GM21723 (cell line): ENCODE measurements at regions not wholly inside any gene's neighbourhood (a gene's known extent, or its start where the extent isn't known, plus 50 kb on each side); places are given as distances from the start of the nearest gene placed in this dataset.
"Not testable (repeated sequence)": the region's sequence is repeated elsewhere in the genome, so short reads cannot be mapped to it uniquely, and the experiment has no call there.

Experiments
- ATAC-seq: cut with Tn5 transposase; IDR thresholded peaks from one replicate; pipeline ENCODE4 v1.9.1; 2021; ENCODE audit warnings: mild to moderate bottlenecking, moderate library complexity; ENCODE audit not compliant: unreplicated experiment

GRCh38 chr6:133046576-133046975, 194.6 kb upstream of the EYA4 start:
- ATAC-seq = no peak

GRCh38 chr6:133047065-133047665, 194.0 kb upstream of the EYA4 start:
- ATAC-seq = no peak

- ATAC-seq = no peak
Measured at GRCh38 chr6:133047706-133048105, 193.5 kb upstream of the EYA4 start.

- no peak for ATAC-seq
Measured at GRCh38 chr6:133051240-133051639, 189.9 kb upstream of the EYA4 start.

- no peak for ATAC-seq
Measured at GRCh38 chr6:133052465-133052864, 188.7 kb upstream of the EYA4 start.

GRCh38 chr6:133055441-133055966, 185.7 kb upstream of the EYA4 start:
- no peak for ATAC-seq

- ATAC-seq = no peak
Measured at GRCh38 chr6:133057352-133057751, 183.8 kb upstream of the EYA4 start.

- ATAC-seq = no peak
Measured at GRCh38 chr6:133062077-133062476, 179.1 kb upstream of the EYA4 start.

- no peak for ATAC-seq
Measured at GRCh38 chr6:133062696-133063306, 178.4 kb upstream of the EYA4 start.

GRCh38 chr6:133067960-133068359, 173.2 kb upstream of the EYA4 start:
- ATAC-seq = no peak

- ATAC-seq = no peak
Measured at GRCh38 chr6:133070410-133071043, 170.6 kb upstream of the EYA4 start.

- ATAC-seq = no peak
Measured at GRCh38 chr6:133079901-133080300, 161.3 kb upstream of the EYA4 start.

GRCh38 chr6:133083248-133083967, 157.7 kb upstream of the EYA4 start:
- no peak for ATAC-seq

GRCh38 chr6:133085471-133085870, 155.7 kb upstream of the EYA4 start:
- ATAC-seq = no peak

GRCh38 chr6:133085896-133086295, 155.3 kb upstream of the EYA4 start:
- no peak for ATAC-seq

- ATAC-seq = no peak
Measured at GRCh38 chr6:133088931-133089695, 152.0 kb upstream of the EYA4 start.

GRCh38 chr6:133092199-133092598, 149.0 kb upstream of the EYA4 start:
- no peak for ATAC-seq

GRCh38 chr6:133092771-133093170, 148.4 kb upstream of the EYA4 start:
- ATAC-seq = no peak

- ATAC-seq = not testable (repeated sequence)
Measured at GRCh38 chr6:133093211-133093610, 147.9 kb upstream of the EYA4 start.

GRCh38 chr6:133093956-133094355, 147.2 kb upstream of the EYA4 start:
- no peak for ATAC-seq

- ATAC-seq = no peak
Measured at GRCh38 chr6:133097208-133097607, 143.9 kb upstream of the EYA4 start.
